K562 (cell line): ENCODE measurements at regions not wholly inside any gene's neighbourhood (a gene's known extent, or its start where the extent isn't known, plus 50 kb on each side); places are given as distances from the start of the nearest gene placed in this dataset.

ENCODE experiments used
- ATAC-seq: fragments of 200-7000 bp; cut with Tn5 transposase; 3 replicates; pipeline ENCODE4 v1.9.1; 2020; ENCODE audit warnings: moderate library complexity
- BruUV-seq: library from RNA; stranded (reverse); fragments of 400-500 nt; replicated peaks from 2 replicates; lab custom pipeline; 2021; lab: Mats Ljungman, UMichigan
- CTCF ChIA-PET: fragments of 300-600 bp; formaldehyde crosslinking; extraction: SDS; loops from one replicate; lab custom pipeline; 2021; ENCODE audit warnings: low intra/inter-chr PET ratio; lab: Yijun Ruan, JAX
- POLR2A ChIA-PET: fragments of 300-600, 350-650 bp; sonication (Branson Sonifier 250); formaldehyde crosslinking; extraction: SDS; loops from one replicate; lab custom pipeline; 2021; ENCODE audit warnings: antibody characterized with exemption, inconsistent platforms; lab: Yijun Ruan, JAX
- DNase-seq, 4 experiments: peaks; one replicate each; pipeline versions ENCODE4 v3.0.0 to v3.0.0-alpha.2; 2011 to 2018; ENCODE audit warnings: low spot score in 3 of 4, mixed read lengths in 3 of 4; ENCODE audit errors: extremely low read depth in 1 of 4
- FAIRE-seq: peaks from 2 replicates; lab custom pipeline; 2011; peaks lifted over from hg19 to GRCh38; lab: Jason Lieb, UNC
- H2AFZ ChIP-seq: 2 replicates; pipeline ENCODE4 v1.6.0; 2011; ENCODE audit warnings: low read depth, low read length, control low read depth, inconsistent platforms
- H3K27ac ChIP-seq: fragments of 200-600 bp; 3 replicates; pipeline ENCODE4 v1.8.0; 2011; ENCODE audit warnings: low read depth, mild to moderate bottlenecking, control low read depth, inconsistent platforms, low read length, moderate library complexity, mixed read lengths; ENCODE audit errors: extremely low read depth
- H3K27me3 ChIP-seq, 2 experiments: fragments of 300-600 bp in 1 of 2; 2 replicates in 1 of 2; 3 replicates in 1 of 2; pipeline versions ENCODE4 v1.6.0 to v1.8.0; 2011; ENCODE audit warnings: inconsistent platforms in 2 of 2, low read length in 2 of 2, mild to moderate bottlenecking in 1 of 2, mixed read lengths in 1 of 2, moderate library complexity in 1 of 2; ENCODE audit not compliant: control insufficient read depth in 2 of 2, insufficient read depth in 2 of 2
- H3K36me3 ChIP-seq: fragments of 300-600 bp; 3 replicates; pipeline ENCODE4 v1.8.0; 2011; ENCODE audit warnings: mild to moderate bottlenecking, low read length, inconsistent platforms; ENCODE audit not compliant: control insufficient read depth, insufficient read depth
- H3K4me1 ChIP-seq, 2 experiments: fragments of 200-600 bp in 1 of 2; replicated peaks in 1 of 2; 2 replicates in 1 of 2; 3 replicates in 1 of 2; pipeline versions ENCODE4 v1.5.1 to v1.8.0; 2011; ENCODE audit warnings: inconsistent platforms in 2 of 2, low read length in 2 of 2, mild to moderate bottlenecking in 1 of 2, mixed read lengths in 1 of 2, moderate library complexity in 1 of 2; ENCODE audit not compliant: control insufficient read depth in 2 of 2, insufficient read depth in 2 of 2
- H3K4me2 ChIP-seq: 2 replicates; pipeline ENCODE4 v1.6.1; 2011; ENCODE audit warnings: low read length, control low read depth, inconsistent platforms, mixed read lengths; ENCODE audit not compliant: insufficient read depth
- H3K4me3 ChIP-seq: fragments of 200-600 bp; sonication (generic), shearing (Covaris generic); 2 replicates; pipeline ENCODE4 v1.5.1; 2016; ENCODE audit warnings: control low read depth, inconsistent platforms
- H3K79me2 ChIP-seq: fragments of 200-600 bp; 3 replicates; pipeline ENCODE4 v1.8.0; 2011; ENCODE audit warnings: low read length, inconsistent platforms; ENCODE audit not compliant: control insufficient read depth, insufficient read depth
- H3K9ac ChIP-seq, 2 experiments: 2 replicates each; pipeline versions ENCODE4 v1.6.0 to v1.6.1; 2011; ENCODE audit warnings: low read depth in 2 of 2, low read length in 2 of 2, control low read depth in 1 of 2, inconsistent platforms in 1 of 2, mild to moderate bottlenecking in 1 of 2, mixed read lengths in 1 of 2; ENCODE audit not compliant: insufficient read depth in 1 of 2
- H3K9me1 ChIP-seq: one replicate; pipeline ENCODE4 v1.6.0; 2011; ENCODE audit warnings: inconsistent platforms, mild to moderate bottlenecking, low read length, moderate library complexity; ENCODE audit not compliant: control insufficient read depth, insufficient read depth
- H3K9me3 ChIP-seq: replicated peaks from 2 replicates; pipeline ENCODE4 v1.5.1; 2011; ENCODE audit warnings: low read depth, low read length, inconsistent platforms; ENCODE audit not compliant: control insufficient read depth, insufficient read depth
- H4K20me1 ChIP-seq: replicated peaks from 2 replicates; pipeline ENCODE4 v1.6.1; 2011; ENCODE audit warnings: low read length, inconsistent platforms, mixed read lengths; ENCODE audit not compliant: control insufficient read depth, insufficient read depth
- CTBP1 ChIP-seq: fragments of 450-650 bp; IDR thresholded peaks from 2 replicates; pipeline ENCODE4 v1.6.1; 2016; ENCODE audit warnings: borderline replicate concordance
- FOXP1 ChIP-seq: sonication (generic); formaldehyde crosslinking; IDR thresholded peaks from 2 replicates; pipeline ENCODE4 v1.8.0; 2022; ENCODE audit warnings: mild to moderate bottlenecking, missing genetic modification reagents
- KLF13 ChIP-seq: fragments of 450-650 bp; IDR thresholded peaks from 2 replicates; pipeline ENCODE4 v1.6.1; 2016; ENCODE audit warnings: missing genetic modification characterization, low read depth, mild to moderate bottlenecking, missing compliant biosample characterization, moderate library complexity, borderline replicate concordance
- MEIS2 ChIP-seq: fragments of 450-650 bp; IDR thresholded peaks from 2 replicates; pipeline ENCODE4 v1.6.1; 2014; ENCODE audit warnings: mild to moderate bottlenecking; ENCODE audit not compliant: partially characterized antibody
- SRSF3 ChIP-seq: fragments of 200-400 bp; formaldehyde crosslinking; IDR thresholded peaks from 2 replicates; pipeline ENCODE4 v1.6.1; 2016; ENCODE audit warnings: mild to moderate bottlenecking, low read length, moderate library complexity; ENCODE audit not compliant: insufficient read depth
- TARDBP ChIP-seq: fragments of 450-650 bp; IDR thresholded peaks from 2 replicates; pipeline ENCODE4 v1.6.1; 2016
- ZNF133 ChIP-seq: fragments of 250-450 bp; sonication (Bioruptor Pico); IDR thresholded peaks from 2 replicates; pipeline ENCODE4 v1.4.0; 2020; ENCODE audit warnings: mild to moderate bottlenecking
- ZNF184 ChIP-seq: sonication (generic); formaldehyde crosslinking; IDR thresholded peaks from 2 replicates; pipeline ENCODE4 v1.5.0; 2020; ENCODE audit warnings: missing genetic modification reagents
- ZNF24 ChIP-seq: fragments of 450-650 bp; IDR thresholded peaks from 2 replicates; pipeline ENCODE4 v1.6.1; 2016
- ZNF695 ChIP-seq: fragments of 450-650 bp; formaldehyde crosslinking; IDR thresholded peaks from 2 replicates; pipeline ENCODE4 v1.4.0; 2020; ENCODE audit warnings: mild to moderate bottlenecking, moderate library complexity
- WGBS: fragments of 100-300 bp; shearing (Covaris generic); methylation state at CpG from one replicate; pipeline ENCODE4 v1.1.6; 2016; ENCODE audit warnings: low coverage, mixed read lengths; ENCODE audit not compliant: insufficient coverage; ENCODE audit errors: missing lambda C conversion rate; 5-methylcytosine and 5-hydroxymethylcytosine counted together
- in situ Hi-C: fragments of 300-500 bp; cut with MboI; formaldehyde crosslinking; loops from 4 replicates; pipeline ENCODE4 v1.15.0; 2018; ENCODE audit warnings: inconsistent platforms, mixed read lengths
- intact Hi-C: fragments of 100-400 bp; cut with micrococcal nuclease; formaldehyde crosslinking; loops from 2 replicates; pipeline ENCODE4 v1.14.2; 2022
- TF ChIP-seq, protein P1 (sequence below): sonication (generic); formaldehyde crosslinking; IDR thresholded peaks from 2 replicates; pipeline ENCODE4 v1.5.0; 2020; ENCODE audit warnings: missing genetic modification reagents

DNA sequence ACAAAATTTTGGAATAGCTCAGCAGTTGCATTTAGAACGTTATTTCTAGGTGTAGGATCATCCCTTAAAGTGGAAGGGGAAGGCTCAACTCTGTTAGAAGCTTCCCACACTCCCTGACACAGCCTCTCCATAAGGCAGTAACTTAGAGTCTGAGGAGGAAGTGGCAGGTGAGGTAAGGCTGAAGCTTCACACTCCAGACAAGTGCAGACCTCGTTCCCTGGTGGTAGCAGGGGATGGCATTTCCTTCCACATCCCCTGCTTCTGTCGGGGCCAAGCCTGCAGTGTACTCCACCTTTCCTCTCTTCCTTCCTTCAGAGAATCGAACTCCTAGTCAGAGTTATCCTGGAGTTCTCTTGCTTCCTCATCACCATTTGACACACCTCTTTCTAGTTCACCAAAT is 224.7 kb downstream of the CYRIA start:
- 5% methylated on average over 4 of the region's 4 CpGs for WGBS

More for the DNA sequence above, 224.7 kb downstream of the CYRIA start:
- ChIA-PET CTCF (no interaction called here), POLR2A (no interaction called here)
- Histone ChIP-seq H3K79me2 (no peaks in the 10 kb centered on the region), H3K27ac (no peak overlapping the region), H3K9me1 (no peaks in the 10 kb centered on the region), H3K4me2 (no peak overlapping the region), H3K4me1 (peaks cover 0 to 8% of the 10 kb centered on the region in 2 experiments; a peak in 3 of 5 replicates), H2AFZ (no peak overlapping the region), H3K36me3 (no peaks in the 10 kb centered on the region), H3K4me3 (no peak overlapping the region), H3K9ac (no peak overlapping the region), H3K9me3 (no peaks in the 10 kb centered on the region), H4K20me1 (no peaks in the 10 kb centered on the region), H3K27me3 (no peaks in the 10 kb centered on the region)
- BruUV-seq, result no TSS peak
- DNase-seq (no peak), ATAC-seq (no peak), FAIRE-seq (no peak)
- in situ Hi-C loops (no loop called here), intact Hi-C loops (no loop called here)
- TF ChIP-seq, protein P1, sequence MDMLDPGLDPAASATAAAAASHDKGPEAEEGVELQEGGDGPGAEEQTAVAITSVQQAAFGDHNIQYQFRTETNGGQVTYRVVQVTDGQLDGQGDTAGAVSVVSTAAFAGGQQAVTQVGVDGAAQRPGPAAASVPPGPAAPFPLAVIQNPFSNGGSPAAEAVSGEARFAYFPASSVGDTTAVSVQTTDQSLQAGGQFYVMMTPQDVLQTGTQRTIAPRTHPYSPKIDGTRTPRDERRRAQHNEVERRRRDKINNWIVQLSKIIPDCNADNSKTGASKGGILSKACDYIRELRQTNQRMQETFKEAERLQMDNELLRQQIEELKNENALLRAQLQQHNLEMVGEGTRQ (CRISPR knock-in tag), result no peak
- TF ChIP-seq ZNF695 (CRISPR knock-in tag) (no peak), ZNF133 (CRISPR knock-in tag) (no peak), MEIS2 (no peak), FOXP1 (CRISPR knock-in tag) (no peak), CTBP1 (no peak), ZNF24 (no peak), TARDBP (no peak), SRSF3 (no peak), KLF13 (tag) (no peak), ZNF184 (CRISPR knock-in tag) (no peak)
